ENCODE measurements at regions not wholly inside any gene's neighbourhood (a gene's known extent, or its start where the extent isn't known, plus 50 kb on each side); places are given as distances from the start of the nearest gene placed in this dataset.
A peak's percentile ranks its signal among the peaks of the same experiment; 100 is the strongest.
"Not testable (repeated sequence)": the region's sequence is repeated elsewhere in the genome, so short reads cannot be mapped to it uniquely, and the experiment has no call there.

- Histone ChIP-seq H3K27me3 (ENCODE audit: control insufficient read depth, insufficient read depth, low read length) (no peaks in the 10 kb centered on the region), H3K4me1 (ENCODE audit: control insufficient read depth, low read depth, low read length) (no peaks in the 10 kb centered on the region), H3K36me3 (ENCODE audit: control insufficient read depth, low read depth, low read length) (no peaks in the 10 kb centered on the region), H3K9ac (ENCODE audit: low read length) (no peak overlapping the region), H3K4me3 (ENCODE audit: low read length) (no peak overlapping the region), H3K9me3 (ENCODE audit: control insufficient read depth, low read depth, low read length) (no peaks in the 10 kb centered on the region), H3K27ac (ENCODE audit: low read length) (no peak overlapping the region)
These were observed 386.9 kb upstream of the AUTS2 start for GRCh38 chr7:69211336-69211735.

DNA sequence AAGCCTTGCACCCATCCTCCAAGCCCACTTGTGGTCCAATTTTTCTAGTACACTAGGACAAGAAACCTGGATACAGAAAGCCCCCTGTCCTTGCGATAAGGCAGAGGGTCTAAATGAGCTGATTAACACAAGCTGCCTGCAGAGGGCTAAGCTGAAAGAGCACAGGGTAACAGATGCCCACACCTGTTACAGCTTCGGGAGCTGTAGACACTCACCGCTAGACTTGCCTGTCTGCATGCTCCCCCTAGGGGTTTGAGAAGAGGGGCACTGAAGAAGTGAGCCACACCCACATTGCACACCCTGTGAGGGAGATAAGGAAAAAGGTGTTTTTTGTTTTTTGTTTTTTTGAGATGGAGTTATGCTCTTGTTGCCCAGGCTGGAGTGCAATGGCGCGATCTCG, 386.5 kb upstream of the AUTS2 start:
- Histone ChIP-seq H3K4me1 (ENCODE audit: control insufficient read depth, low read depth, low read length) (no peaks in the 10 kb centered on the region), H3K27ac (ENCODE audit: low read length) (no peak overlapping the region), H3K36me3 (ENCODE audit: control insufficient read depth, low read depth, low read length) (no peaks in the 10 kb centered on the region), H3K27me3 (ENCODE audit: control insufficient read depth, insufficient read depth, low read length) (no peaks in the 10 kb centered on the region), H3K9ac (ENCODE audit: low read length) (no peak overlapping the region), H3K4me3 (ENCODE audit: low read length) (no peak overlapping the region), H3K9me3 (ENCODE audit: control insufficient read depth, low read depth, low read length) (no peaks in the 10 kb centered on the region)

GRCh38 chr7:69213878-69214277, 384.4 kb upstream of the AUTS2 start:
- no peaks in the 10 kb centered on the region for H3K9me3 ChIP-seq (ENCODE audit: control insufficient read depth, low read depth, low read length)
- H3K4me3 ChIP-seq (ENCODE audit: low read length) = no peak overlapping the region
- no peaks in the 10 kb centered on the region for H3K4me1 ChIP-seq (ENCODE audit: control insufficient read depth, low read depth, low read length)
- H3K27me3 ChIP-seq (ENCODE audit: control insufficient read depth, insufficient read depth, low read length) = peaks cover 8% of the 10 kb centered on the region
- H3K36me3 ChIP-seq (ENCODE audit: control insufficient read depth, low read depth, low read length) = no peaks in the 10 kb centered on the region
- no peak overlapping the region for H3K27ac ChIP-seq (ENCODE audit: low read length)
- H3K9ac ChIP-seq (ENCODE audit: low read length) = no peak overlapping the region

GRCh38 chr7:69215516-69215915, 382.8 kb upstream of the AUTS2 start:
- H3K4me1 ChIP-seq (ENCODE audit: control insufficient read depth, low read depth, low read length) = not testable (repeated sequence)

GRCh38 chr7:69217516-69218350, 380.5 kb upstream of the AUTS2 start:
- no peak overlapping the region for H3K9ac ChIP-seq (ENCODE audit: low read length)
- no peaks in the 10 kb centered on the region for H3K9me3 ChIP-seq (ENCODE audit: control insufficient read depth, low read depth, low read length)
- H3K27ac ChIP-seq (ENCODE audit: low read length) = no peak overlapping the region
- no peak overlapping the region for H3K4me3 ChIP-seq (ENCODE audit: low read length)
- no peaks in the 10 kb centered on the region for H3K4me1 ChIP-seq (ENCODE audit: control insufficient read depth, low read depth, low read length)
- H3K27me3 ChIP-seq (ENCODE audit: control insufficient read depth, insufficient read depth, low read length) = peaks cover 8% of the 10 kb centered on the region
- H3K36me3 ChIP-seq (ENCODE audit: control insufficient read depth, low read depth, low read length) = no peaks in the 10 kb centered on the region

More at GRCh38 chr7:69215516-69215915, 382.8 kb upstream of the AUTS2 start:
- not testable (repeated sequence) for H3K9me3 ChIP-seq (ENCODE audit: control insufficient read depth, low read depth, low read length); H3K27ac ChIP-seq (ENCODE audit: low read length); H3K36me3 ChIP-seq (ENCODE audit: control insufficient read depth, low read depth, low read length); H3K9ac ChIP-seq (ENCODE audit: low read length); H3K27me3 ChIP-seq (ENCODE audit: control insufficient read depth, insufficient read depth, low read length); H3K4me3 ChIP-seq (ENCODE audit: low read length)

GRCh38 chr7:69218576-69218975, 379.7 kb upstream of the AUTS2 start:
- H3K27me3 ChIP-seq (ENCODE audit: control insufficient read depth, insufficient read depth, low read length) = peaks cover 8% of the 10 kb centered on the region
- no peaks in the 10 kb centered on the region for H3K36me3 ChIP-seq (ENCODE audit: control insufficient read depth, low read depth, low read length)
- H3K4me3 ChIP-seq (ENCODE audit: low read length) = no peak overlapping the region
- H3K9ac ChIP-seq (ENCODE audit: low read length) = no peak overlapping the region
- H3K4me1 ChIP-seq (ENCODE audit: control insufficient read depth, low read depth, low read length) = no peaks in the 10 kb centered on the region
- no peak overlapping the region for H3K27ac ChIP-seq (ENCODE audit: low read length)
- H3K9me3 ChIP-seq (ENCODE audit: control insufficient read depth, low read depth, low read length) = no peaks in the 10 kb centered on the region

DNA sequence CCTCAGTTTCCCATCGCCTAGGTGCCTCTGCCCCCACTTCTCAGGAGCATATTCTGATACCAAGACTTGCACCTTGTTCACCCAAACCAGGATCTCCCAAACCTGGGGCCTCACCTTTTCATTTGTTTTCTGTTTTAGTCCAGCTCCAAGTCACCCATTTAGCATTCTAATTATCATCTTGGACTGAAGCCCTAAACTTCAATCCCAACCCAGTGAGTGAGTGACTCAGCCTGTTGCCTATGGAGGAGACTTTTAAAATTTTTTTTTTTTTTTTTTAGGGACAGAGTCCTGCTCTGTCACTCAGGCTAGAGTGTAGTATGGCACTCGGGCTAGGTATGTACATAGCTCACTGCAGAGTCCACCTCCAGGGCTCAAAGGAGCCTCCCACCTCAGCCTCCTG, 378.9 kb upstream of the AUTS2 start:
- no peak overlapping the region for H3K27ac ChIP-seq (ENCODE audit: low read length)
- H3K4me3 ChIP-seq (ENCODE audit: low read length) = no peak overlapping the region
- H3K9ac ChIP-seq (ENCODE audit: low read length) = no peak overlapping the region
- no peaks in the 10 kb centered on the region for H3K36me3 ChIP-seq (ENCODE audit: control insufficient read depth, low read depth, low read length)
- H3K9me3 ChIP-seq (ENCODE audit: control insufficient read depth, low read depth, low read length) = no peaks in the 10 kb centered on the region
- H3K27me3 ChIP-seq (ENCODE audit: control insufficient read depth, insufficient read depth, low read length) = peaks cover 13% of the 10 kb centered on the region
- no peaks in the 10 kb centered on the region for H3K4me1 ChIP-seq (ENCODE audit: control insufficient read depth, low read depth, low read length)

DNA sequence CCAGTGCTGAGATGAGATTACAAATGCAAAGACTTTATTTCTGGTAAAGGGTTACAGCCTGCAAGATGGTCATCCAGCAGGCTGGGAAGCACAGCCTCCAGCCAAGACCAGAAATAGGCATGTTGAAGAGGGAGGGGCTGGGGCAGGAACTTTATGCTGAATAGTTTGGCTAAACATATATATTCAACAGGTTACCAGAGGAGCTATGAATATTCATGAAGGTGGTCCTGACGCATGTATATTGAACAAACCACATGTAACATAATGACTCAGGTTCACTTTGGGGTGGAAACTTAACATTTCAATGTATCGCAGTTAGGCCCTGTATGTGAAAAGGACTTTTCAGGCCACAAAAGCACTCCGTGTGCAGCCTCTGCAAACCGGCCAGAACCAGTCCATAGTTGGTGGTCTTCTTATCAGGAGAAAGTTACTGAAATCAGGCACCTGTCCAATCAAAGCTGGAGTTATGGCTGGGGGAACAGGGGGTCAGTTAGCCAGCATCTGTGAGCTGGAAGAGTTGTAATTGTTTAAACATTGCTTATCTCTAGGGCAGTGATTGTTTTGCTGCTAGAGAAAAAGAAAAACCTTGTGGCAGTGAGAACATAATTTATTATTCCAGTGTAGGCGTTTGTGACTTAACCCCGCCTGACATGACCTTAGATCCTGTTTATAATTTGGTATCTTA, 372.9 kb upstream of the AUTS2 start:
- Histone ChIP-seq H3K4me3 (ENCODE audit: low read length) (no peak overlapping the region), H3K27ac (ENCODE audit: low read length) (no peak overlapping the region), H3K9ac (ENCODE audit: low read length) (no peak overlapping the region), H3K9me3 (ENCODE audit: control insufficient read depth, low read depth, low read length) (no peaks in the 10 kb centered on the region), H3K27me3 (ENCODE audit: control insufficient read depth, insufficient read depth, low read length) (peaks cover 45% of the 10 kb centered on the region), H3K4me1 (ENCODE audit: control insufficient read depth, low read depth, low read length) (no peaks in the 10 kb centered on the region), H3K36me3 (ENCODE audit: control insufficient read depth, low read depth, low read length) (no peaks in the 10 kb centered on the region)

GRCh38 chr7:69228212-69228811, 370.0 kb upstream of the AUTS2 start:
- H3K9me3 ChIP-seq (ENCODE audit: control insufficient read depth, low read depth, low read length) = no peaks in the 10 kb centered on the region
- H3K4me1 ChIP-seq (ENCODE audit: control insufficient read depth, low read depth, low read length) = peaks cover 7% of the 10 kb centered on the region
- H3K27me3 ChIP-seq (ENCODE audit: control insufficient read depth, insufficient read depth, low read length) = peaks cover 74% of the 10 kb centered on the region
- H3K27ac ChIP-seq (ENCODE audit: low read length) = no peak overlapping the region
- H3K9ac ChIP-seq (ENCODE audit: low read length) = no peak overlapping the region
- no peaks in the 10 kb centered on the region for H3K36me3 ChIP-seq (ENCODE audit: control insufficient read depth, low read depth, low read length)
- H3K4me3 ChIP-seq (ENCODE audit: low read length) = no peak overlapping the region

GRCh38 chr7:69232445-69233376, 365.6 kb upstream of the AUTS2 start:
- Histone ChIP-seq H3K4me3 (ENCODE audit: low read length) (peak overlapping the region; percentile 13), H3K9me3 (ENCODE audit: control insufficient read depth, low read depth, low read length) (no peaks in the 10 kb centered on the region), H3K9ac (ENCODE audit: low read length) (no peak overlapping the region), H3K36me3 (ENCODE audit: control insufficient read depth, low read depth, low read length) (no peaks in the 10 kb centered on the region), H3K27me3 (ENCODE audit: control insufficient read depth, insufficient read depth, low read length) (peaks cover 99% of the 10 kb centered on the region), H3K27ac (ENCODE audit: low read length) (no peak overlapping the region), H3K4me1 (ENCODE audit: control insufficient read depth, low read depth, low read length) (peaks cover 7% of the 10 kb centered on the region)

GRCh38 chr7:69237541-69237940, 360.7 kb upstream of the AUTS2 start:
- Histone ChIP-seq H3K4me1 (ENCODE audit: control insufficient read depth, low read depth, low read length) (peaks cover 4% of the 10 kb centered on the region), H3K27me3 (ENCODE audit: control insufficient read depth, insufficient read depth, low read length) (peaks cover 94% of the 10 kb centered on the region)

More at GRCh38 chr7:69237541-69237940, 360.7 kb upstream of the AUTS2 start:
- Histone ChIP-seq H3K9me3 (ENCODE audit: control insufficient read depth, low read depth, low read length) (no peaks in the 10 kb centered on the region), H3K4me3 (ENCODE audit: low read length) (no peak overlapping the region), H3K9ac (ENCODE audit: low read length) (no peak overlapping the region), H3K27ac (ENCODE audit: low read length) (no peak overlapping the region), H3K36me3 (ENCODE audit: control insufficient read depth, low read depth, low read length) (no peaks in the 10 kb centered on the region)
